SK-N-SH treated with all-trans-retinoic acid at 6 μM for 48 hours (cell line): ENCODE measurements at regions not wholly inside any gene's neighbourhood (a gene's known extent, or its start where the extent isn't known, plus 50 kb on each side); places are given as distances from the start of the nearest gene placed in this dataset.

Source experiments
- ATAC-seq: fragments of 200-7000 bp; cut with Tn5 transposase; 3 replicates; pipeline ENCODE4 v1.9.1; 2020; ENCODE audit warnings: mild to moderate bottlenecking, moderate library complexity
- ARNTL ChIP-seq: fragments of 450-650 bp; formaldehyde crosslinking; IDR thresholded peaks from 2 replicates; pipeline ENCODE4 v1.5.0; 2020; ENCODE audit warnings: low read depth, mild to moderate bottlenecking, moderate library complexity, borderline replicate concordance
- BACH2 ChIP-seq: fragments of 250-450 bp; sonication (Bioruptor Pico); IDR thresholded peaks from 2 replicates; pipeline ENCODE4 v1.9.0; 2021; ENCODE audit warnings: mild to moderate bottlenecking, borderline replicate concordance
- CREB5 ChIP-seq: fragments of 250-450 bp; sonication (Bioruptor Pico); IDR thresholded peaks from 2 replicates; pipeline ENCODE4 v1.5.1; 2020; ENCODE audit warnings: low read depth, mild to moderate bottlenecking, moderate library complexity
- CSDC2 ChIP-seq: fragments of 250-450 bp; sonication (Bioruptor Pico); IDR thresholded peaks from 2 replicates; pipeline ENCODE4 v1.5.0; 2020; ENCODE audit warnings: mild to moderate bottlenecking, moderate library complexity
- CSRNP3 ChIP-seq: fragments of 250-450 bp; sonication (Bioruptor Pico); IDR thresholded peaks from 2 replicates; pipeline ENCODE4 v1.5.1; 2021; ENCODE audit warnings: mild to moderate bottlenecking, moderate library complexity
- ESRRG ChIP-seq: fragments of 250-450 bp; sonication (Bioruptor Pico); IDR thresholded peaks from 2 replicates; pipeline ENCODE4 v1.6.1; 2021; ENCODE audit warnings: mild to moderate bottlenecking
- GLIS3 ChIP-seq: fragments of 250-450 bp; sonication (Bioruptor Pico); IDR thresholded peaks from 2 replicates; pipeline ENCODE4 v1.5.0; 2020; ENCODE audit warnings: mild to moderate bottlenecking, moderate library complexity
- ISL1 ChIP-seq: fragments of 250-450 bp; sonication (Bioruptor Pico); IDR thresholded peaks from 2 replicates; pipeline ENCODE4 v2.1.2; 2022; ENCODE audit warnings: mild to moderate bottlenecking, moderate library complexity
- OSR1 ChIP-seq: fragments of 250-450 bp; sonication (Bioruptor Pico); IDR thresholded peaks from 2 replicates; pipeline ENCODE4 v1.8.0; 2022; ENCODE audit warnings: moderate library complexity, mild to moderate bottlenecking, inconsistent platforms
- POU6F1 ChIP-seq: fragments of 250-450 bp; sonication (Bioruptor Pico); IDR thresholded peaks from 2 replicates; pipeline ENCODE4 v1.8.0; 2021; ENCODE audit warnings: low read depth, mild to moderate bottlenecking, moderate library complexity, borderline replicate concordance
- PPARA ChIP-seq: fragments of 250-450 bp; sonication (Bioruptor Pico); IDR thresholded peaks from 2 replicates; pipeline ENCODE4 v1.5.0; 2020; ENCODE audit warnings: mild to moderate bottlenecking, borderline replicate concordance
- RARB ChIP-seq: fragments of 250-450 bp; sonication (Bioruptor Pico); IDR thresholded peaks from 2 replicates; pipeline ENCODE4 v1.8.0; 2021; ENCODE audit warnings: mild to moderate bottlenecking, moderate library complexity
- SNAI2 ChIP-seq: fragments of 250-450 bp; sonication (Bioruptor Pico); IDR thresholded peaks from 2 replicates; pipeline ENCODE4 v1.5.0; 2020; ENCODE audit warnings: mild to moderate bottlenecking, moderate library complexity
- TCF4 ChIP-seq: fragments of 250-450 bp; sonication (Bioruptor Pico); IDR thresholded peaks from 2 replicates; pipeline ENCODE4 v1.8.0; 2021; ENCODE audit warnings: mild to moderate bottlenecking, moderate library complexity, borderline replicate concordance
- TOX ChIP-seq: fragments of 250-450 bp; sonication (Bioruptor Pico); IDR thresholded peaks from 2 replicates; pipeline ENCODE4 v1.8.0; 2021; ENCODE audit warnings: mild to moderate bottlenecking, moderate library complexity, borderline replicate concordance
- TSHZ2 ChIP-seq: fragments of 250-450 bp; sonication (Bioruptor Pico); IDR thresholded peaks from 2 replicates; pipeline ENCODE4 v1.5.0; 2020; ENCODE audit warnings: mild to moderate bottlenecking, moderate library complexity
- ZC3H10 ChIP-seq: fragments of 250-450 bp; sonication (Bioruptor Pico); IDR thresholded peaks from 2 replicates; pipeline ENCODE4 v1.5.1; 2021; ENCODE audit warnings: mild to moderate bottlenecking, moderate library complexity
- ZFP3 ChIP-seq: fragments of 250-450 bp; sonication (Bioruptor Pico); IDR thresholded peaks from 2 replicates; pipeline ENCODE4 v1.5.0; 2020; ENCODE audit warnings: mild to moderate bottlenecking, moderate library complexity
- ZFP30 ChIP-seq: fragments of 450-650 bp; formaldehyde crosslinking; IDR thresholded peaks from 2 replicates; pipeline ENCODE4 v1.5.0; 2022; ENCODE audit warnings: mild to moderate bottlenecking, moderate library complexity
- ZNF565 ChIP-seq: fragments of 450-650 bp; formaldehyde crosslinking; conservative IDR thresholded peaks from 2 replicates; pipeline ENCODE4 v1.5.0; 2020; ENCODE audit warnings: low read depth, mild to moderate bottlenecking, moderate library complexity
- ZNF70 ChIP-seq: fragments of 450-650 bp; formaldehyde crosslinking; IDR thresholded peaks from 2 replicates; pipeline ENCODE4 v1.5.0; 2020; ENCODE audit warnings: mild to moderate bottlenecking, moderate library complexity
- ZNF8 ChIP-seq: fragments of 450-650 bp; formaldehyde crosslinking; IDR thresholded peaks from 2 replicates; pipeline ENCODE4 v1.5.0; 2020; ENCODE audit warnings: mild to moderate bottlenecking, moderate library complexity

GRCh38 chr6:23202207-23202606, 632.8 kb downstream of the HDGFL1 start:
- TF ChIP-seq RARB (CRISPR knock-in tag) (no peak), SNAI2 (CRISPR knock-in tag) (no peak), BACH2 (no peak), TOX (CRISPR knock-in tag) (no peak), TCF4 (CRISPR knock-in tag) (no peak), ZFP3 (CRISPR knock-in tag) (no peak), CSDC2 (CRISPR knock-in tag) (no peak)
- ATAC-seq: no peak

GRCh38 chr6:23212398-23212797, 643.0 kb downstream of the HDGFL1 start:
- no peak for TF ChIP-seq TSHZ2 (CRISPR knock-in tag)
- no peak for TF ChIP-seq SNAI2 (CRISPR knock-in tag)
- no peak for TF ChIP-seq CSRNP3 (CRISPR knock-in tag)
- TF ChIP-seq ZC3H10 (CRISPR knock-in tag): no peak
- TF ChIP-seq RARB (CRISPR knock-in tag): no peak
- no peak for TF ChIP-seq ZNF8 (CRISPR knock-in tag)
- TF ChIP-seq CREB5 (CRISPR knock-in tag): no peak
- no peak for TF ChIP-seq ISL1 (CRISPR knock-in tag)
- no peak for TF ChIP-seq PPARA
- TF ChIP-seq ZFP3 (CRISPR knock-in tag): no peak
- no peak for TF ChIP-seq POU6F1 (CRISPR knock-in tag)
- no peak for TF ChIP-seq ARNTL (CRISPR knock-in tag)
- TF ChIP-seq CSDC2 (CRISPR knock-in tag): no peak
- TF ChIP-seq TCF4 (CRISPR knock-in tag): no peak
- no peak for TF ChIP-seq ESRRG (CRISPR knock-in tag)
- TF ChIP-seq ZFP30: no peak

GRCh38 chr6:23213193-23213592, 643.8 kb downstream of the HDGFL1 start:
- no peak for ATAC-seq
- TF ChIP-seq ESRRG (CRISPR knock-in tag): no peak
- no peak for TF ChIP-seq CSDC2 (CRISPR knock-in tag)
- no peak for TF ChIP-seq ARNTL (CRISPR knock-in tag)
- no peak for TF ChIP-seq ZFP3 (CRISPR knock-in tag)
- no peak for TF ChIP-seq ZNF8 (CRISPR knock-in tag)
- no peak for TF ChIP-seq TSHZ2 (CRISPR knock-in tag)
- TF ChIP-seq ISL1 (CRISPR knock-in tag): no peak
- TF ChIP-seq ZNF70 (CRISPR knock-in tag): no peak
- no peak for TF ChIP-seq ZFP30
- no peak for TF ChIP-seq BACH2
- TF ChIP-seq PPARA: no peak
- TF ChIP-seq CREB5 (CRISPR knock-in tag): no peak
- no peak for TF ChIP-seq POU6F1 (CRISPR knock-in tag)
- TF ChIP-seq CSRNP3 (CRISPR knock-in tag): no peak
- TF ChIP-seq GLIS3: no peak
- TF ChIP-seq RARB (CRISPR knock-in tag): no peak
- TF ChIP-seq OSR1: no peak
- no peak for TF ChIP-seq ZNF565

More at GRCh38 chr6:23212398-23212797, 643.0 kb downstream of the HDGFL1 start:
- no peak for ATAC-seq
